Thyroid gland (tissue), 4 donors: ENCODE measurements at regions not wholly inside any gene's neighbourhood (a gene's known extent, or its start where the extent isn't known, plus 50 kb on each side); places are given as distances from the start of the nearest gene placed in this dataset.

Source experiments
- DNase-seq, 2 donors: peaks; one replicate each; pipeline ENCODE4 v3.0.0-alpha.2; 2019
- H3K27ac ChIP-seq, 3 donors: fragments of 200-600 bp; sonication (generic); 1 replicate in 2 of 3; 2 replicates in 1 of 3; pipeline ENCODE4 v1.5.1; 2016 to 2019; ENCODE audit warnings: mild to moderate bottlenecking in 1 of 3, moderate library complexity in 1 of 3
- H3K27me3 ChIP-seq: fragments of 200-600 bp; sonication (generic); one replicate; pipeline ENCODE4 v1.5.1; 2019
- H3K36me3 ChIP-seq, 2 donors: fragments of 200-600 bp; sonication (generic); one replicate each; pipeline ENCODE4 v1.5.1; 2016 to 2019
- H3K4me1 ChIP-seq, 2 donors: fragments of 200-600 bp; sonication (generic); one replicate each; pipeline ENCODE4 v1.5.1; 2017 to 2019
- H3K4me3 ChIP-seq, 3 donors: fragments of 200-600 bp; sonication (generic); replicated peaks in 1 of 3; 1 replicate in 2 of 3; 2 replicates in 1 of 3; pipeline ENCODE4 v1.5.1; 2016; ENCODE audit warnings: mild to moderate bottlenecking in 1 of 3
- H3K9me3 ChIP-seq: fragments of 200-600 bp; sonication (generic); one replicate; pipeline ENCODE4 v1.5.1; 2017
- POLR2A ChIP-seq, 2 donors: fragments of 450-650 bp; IDR thresholded peaks; one replicate each; pipeline ENCODE4 v1.6.1; 2017; ENCODE audit warnings: antibody characterized with exemption in 2 of 2, mild to moderate bottlenecking in 2 of 2, moderate library complexity in 1 of 2
- WGBS, 2 donors: methylation state at CpG; one replicate each; pipeline ENCODE4 v1.1.5; 2017; 5-methylcytosine and 5-hydroxymethylcytosine counted together
- intact Hi-C: fragments of 100-400 bp; cut with DNase I; formaldehyde crosslinking; loops from one replicate; pipeline ENCODE4 v1.15.1; 2023
- TF ChIP-seq, protein P1 (sequence below), 6 experiments: fragments of 200-600 bp in 3 of 6; fragments of 450-650 bp in 3 of 6; sonication (generic) in 3 of 6; IDR thresholded peaks; one replicate each; pipeline ENCODE4 v1.5.1; 2016 to 2019; ENCODE audit warnings: antibody characterized with exemption in 6 of 6, mild to moderate bottlenecking in 2 of 6, inconsistent platforms in 1 of 6, moderate library complexity in 1 of 6

- H3K36me3 ChIP-seq, result no peaks in the 10 kb centered on the region
- no peak overlapping the region for H3K27ac ChIP-seq
- TF ChIP-seq, protein P1, sequence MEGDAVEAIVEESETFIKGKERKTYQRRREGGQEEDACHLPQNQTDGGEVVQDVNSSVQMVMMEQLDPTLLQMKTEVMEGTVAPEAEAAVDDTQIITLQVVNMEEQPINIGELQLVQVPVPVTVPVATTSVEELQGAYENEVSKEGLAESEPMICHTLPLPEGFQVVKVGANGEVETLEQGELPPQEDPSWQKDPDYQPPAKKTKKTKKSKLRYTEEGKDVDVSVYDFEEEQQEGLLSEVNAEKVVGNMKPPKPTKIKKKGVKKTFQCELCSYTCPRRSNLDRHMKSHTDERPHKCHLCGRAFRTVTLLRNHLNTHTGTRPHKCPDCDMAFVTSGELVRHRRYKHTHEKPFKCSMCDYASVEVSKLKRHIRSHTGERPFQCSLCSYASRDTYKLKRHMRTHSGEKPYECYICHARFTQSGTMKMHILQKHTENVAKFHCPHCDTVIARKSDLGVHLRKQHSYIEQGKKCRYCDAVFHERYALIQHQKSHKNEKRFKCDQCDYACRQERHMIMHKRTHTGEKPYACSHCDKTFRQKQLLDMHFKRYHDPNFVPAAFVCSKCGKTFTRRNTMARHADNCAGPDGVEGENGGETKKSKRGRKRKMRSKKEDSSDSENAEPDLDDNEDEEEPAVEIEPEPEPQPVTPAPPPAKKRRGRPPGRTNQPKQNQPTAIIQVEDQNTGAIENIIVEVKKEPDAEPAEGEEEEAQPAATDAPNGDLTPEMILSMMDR (IDR thresholded peaks at IDR 0.05), result no peak
- no peak for TF ChIP-seq POLR2A (IDR thresholded peaks at IDR 0.05)
- peaks cover 10 to 19% of the 10 kb centered on the region in 2 donors for H3K4me1 ChIP-seq
- intact Hi-C loops, result no loop called here
- DNase-seq, result no peak
- H3K9me3 ChIP-seq, result no peaks in the 10 kb centered on the region
- H3K27me3 ChIP-seq, result no peaks in the 10 kb centered on the region
- H3K4me3 ChIP-seq, result no peak overlapping the region
Observed at GRCh38 chr1:81578867-81579266, 221.9 kb upstream of the ADGRL2 start.

DNA sequence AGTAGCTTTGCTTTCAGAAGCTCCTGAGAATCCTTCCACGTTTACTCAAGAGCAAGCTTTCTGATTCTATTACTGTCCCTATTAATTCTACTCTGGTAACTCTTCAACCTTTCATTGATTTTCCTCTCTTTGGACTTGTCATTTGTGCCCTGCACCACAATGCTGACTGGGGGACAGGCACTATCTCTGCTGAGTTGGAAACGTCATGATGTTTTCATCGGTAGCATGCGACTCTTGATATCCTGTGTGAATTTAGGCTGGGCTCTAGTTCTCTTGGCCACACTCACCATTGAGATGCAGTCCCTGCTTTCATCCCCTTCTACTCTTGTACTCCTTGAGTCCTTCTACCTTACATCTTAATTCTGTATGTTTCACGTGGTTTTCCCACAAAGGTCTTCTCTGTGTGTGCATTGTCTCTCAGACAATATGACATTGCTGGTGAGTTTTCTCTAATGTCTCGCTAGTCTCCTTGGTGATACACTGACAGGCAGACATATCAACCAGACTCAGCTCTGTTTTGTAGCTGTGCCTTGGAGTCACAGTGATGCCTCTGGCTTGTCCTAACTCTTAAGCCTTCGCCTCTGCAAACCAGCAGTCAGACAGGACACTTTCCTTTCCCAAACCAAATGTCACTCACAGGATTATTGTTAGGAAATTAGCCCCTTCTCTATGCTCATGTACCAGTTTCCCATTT is 223.6 kb upstream of the ADGRL2 start:
- intact Hi-C loops, result no loop called here
- H3K4me3 ChIP-seq, result no peak overlapping the region
- no peak for DNase-seq
- H3K4me1 ChIP-seq, result peaks cover under 1 to 9% of the 10 kb centered on the region in 2 donors
- TF ChIP-seq, protein P1 (IDR thresholded peaks at IDR 0.05), result no peak
- no peak for TF ChIP-seq POLR2A (IDR thresholded peaks at IDR 0.05)
- no peaks in the 10 kb centered on the region for H3K27me3 ChIP-seq
- WGBS, 2 donors, result 94 to 95% methylated on average over 7 of the region's 7 CpGs
- H3K27ac ChIP-seq, result no peak overlapping the region
- H3K9me3 ChIP-seq, result no peaks in the 10 kb centered on the region
- H3K36me3 ChIP-seq, result no peaks in the 10 kb centered on the region

- WGBS, 2 donors, result 23 to 36% methylated on average over 2 of the region's 2 CpGs
- TF ChIP-seq POLR2A (IDR thresholded peaks at IDR 0.05), result no peak
- TF ChIP-seq, protein P1 (IDR thresholded peaks at IDR 0.05), result no peak
- Histone ChIP-seq H3K9me3 (no peaks in the 10 kb centered on the region), H3K4me3 (no peak overlapping the region), H3K27me3 (no peaks in the 10 kb centered on the region), H3K36me3 (no peaks in the 10 kb centered on the region), H3K4me1 (peaks cover 0 to 5% of the 10 kb centered on the region in 2 donors), H3K27ac (no peak overlapping the region)
- intact Hi-C loops, result no loop called here
- peak; percentile 7 to 16 for DNase-seq
Observed at GRCh38 chr1:81574408-81574807, 226.3 kb upstream of the ADGRL2 start.

- WGBS, 2 donors, result 80 to 84% methylated on average over 2 of the region's 2 CpGs
- TF ChIP-seq, protein P1 (IDR thresholded peaks at IDR 0.05), result no peak
- no peak for TF ChIP-seq POLR2A (IDR thresholded peaks at IDR 0.05)
- no peak overlapping the region for H3K27ac ChIP-seq
- peaks cover 0 to 5% of the 10 kb centered on the region in 2 donors for H3K4me1 ChIP-seq
- H3K9me3 ChIP-seq, result no peaks in the 10 kb centered on the region
- no peak overlapping the region for H3K4me3 ChIP-seq
- DNase-seq, result no peak
- H3K36me3 ChIP-seq, result no peaks in the 10 kb centered on the region
- H3K27me3 ChIP-seq, result no peaks in the 10 kb centered on the region
- intact Hi-C loops, result no loop called here
Observed at GRCh38 chr1:81573458-81573857, 227.3 kb upstream of the ADGRL2 start.

DNA sequence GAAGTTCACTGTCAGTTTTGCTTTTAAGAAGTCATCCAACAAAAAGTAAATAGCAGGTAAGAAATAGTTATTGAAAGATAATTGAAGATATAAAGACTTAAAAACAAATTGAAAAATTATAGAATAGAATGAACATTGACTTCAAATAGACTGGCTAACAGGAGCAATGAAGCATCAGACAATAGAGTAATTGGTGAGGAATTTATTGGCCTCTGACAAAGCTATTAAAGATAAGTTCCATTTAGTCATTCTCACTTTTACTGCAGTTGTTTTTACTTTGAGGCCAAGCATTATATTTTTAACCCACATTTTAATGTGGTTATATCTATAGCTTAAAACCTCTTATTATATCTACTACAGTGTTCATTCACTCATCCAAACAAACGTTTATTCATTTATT is 228.8 kb upstream of the ADGRL2 start:
- 30 to 37% methylated on average over 1 of the region's 1 CpG for WGBS, 2 donors
- intact Hi-C loops, result no loop called here
- H3K36me3 ChIP-seq, result no peaks in the 10 kb centered on the region
- no peak for DNase-seq
- TF ChIP-seq, protein P1 (IDR thresholded peaks at IDR 0.05), result no peak
- TF ChIP-seq POLR2A (IDR thresholded peaks at IDR 0.05), result no peak
- H3K27ac ChIP-seq, result no peak overlapping the region
- no peaks in the 10 kb centered on the region for H3K27me3 ChIP-seq
- no peaks in the 10 kb centered on the region for H3K9me3 ChIP-seq
- peaks cover 0 to 5% of the 10 kb centered on the region in 2 donors for H3K4me1 ChIP-seq
- no peak overlapping the region for H3K4me3 ChIP-seq
